ENCODE measurements at regions not wholly inside any gene's neighbourhood (a gene's known extent, or its start where the extent isn't known, plus 50 kb on each side); places are given as distances from the start of the nearest gene placed in this dataset.

DNA sequence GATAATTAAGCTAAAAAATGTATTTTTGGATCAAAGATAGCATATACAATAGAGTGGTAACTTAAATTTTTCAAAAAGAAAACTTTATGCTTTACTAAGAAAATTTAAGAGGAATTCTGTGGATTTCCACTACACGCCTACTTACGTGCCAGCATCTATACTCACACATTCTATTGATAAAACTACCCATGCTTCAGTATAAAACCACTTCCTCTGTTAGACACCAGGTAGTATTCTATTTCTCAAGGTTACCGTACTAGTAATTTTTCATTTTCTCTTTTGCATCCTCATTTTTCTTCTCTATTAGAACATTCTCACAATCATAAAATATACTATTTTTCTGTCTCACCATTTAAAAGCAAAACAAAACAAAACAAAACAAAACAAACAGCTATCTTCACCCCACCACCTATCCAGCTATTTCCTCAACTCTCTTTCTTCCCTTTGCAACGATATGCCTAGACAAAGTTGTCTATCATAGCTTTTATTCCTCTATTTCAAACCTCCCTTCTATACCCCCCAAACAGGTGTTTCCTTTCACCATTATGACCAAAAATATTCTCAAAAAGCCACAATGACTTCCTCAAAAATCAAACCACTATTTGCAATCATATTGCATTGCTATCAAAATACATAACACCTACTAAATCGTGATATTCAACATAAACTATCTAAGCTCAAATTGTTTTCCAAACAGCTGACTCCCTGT lies 1652.0 kb downstream of the MRPL39 start:
- TF ChIP-seq EZH2 (IDR thresholded peaks at IDR 0.05; ENCODE audit: insufficient read depth, poor library complexity, severe bottlenecking) (no peak), EZH2phosphoT487 (IDR thresholded peaks at IDR 0.05; ENCODE audit: insufficient read depth, low read depth) (no peak)

Measured in GM23248 (cell line).